Inflammatory macrophage (primary cell): ENCODE measurements at regions not wholly inside any gene's neighbourhood (a gene's known extent, or its start where the extent isn't known, plus 50 kb on each side); places are given as distances from the start of the nearest gene placed in this dataset.
"Not testable (repeated sequence)": the region's sequence is repeated elsewhere in the genome, so short reads cannot be mapped to it uniquely, and the experiment has no call there.

Experiments
- DNase-seq, 2 donors: peaks; one replicate each; pipeline ENCODE4 v3.0.0-alpha.2; 2020 to 2022

- DNase-seq, result no peak
Measured at GRCh38 chr15:30030345-30030744, 52.4 kb upstream of the GOLGA8J start.

- no peak for DNase-seq
Measured at GRCh38 chr15:30023798-30024295, 58.9 kb upstream of the GOLGA8J start.

GRCh38 chr15:30010746-30011145 is 72.0 kb upstream of the GOLGA8J start:
- DNase-seq, result no peak

- DNase-seq, result no peak
Measured at GRCh38 chr15:30008156-30008555, 74.6 kb upstream of the GOLGA8J start.

- no peak for DNase-seq
Measured at GRCh38 chr15:30001602-30002001, 81.2 kb upstream of the GOLGA8J start.

GRCh38 chr15:29998033-29998432 is 84.7 kb upstream of the GOLGA8J start:
- no peak for DNase-seq

- DNase-seq, result no peak
Measured at GRCh38 chr15:29997499-29997898, 85.3 kb upstream of the GOLGA8J start.

GRCh38 chr15:29994284-29994683 is 88.5 kb upstream of the GOLGA8J start:
- DNase-seq, result no peak

- no peak for DNase-seq
Measured at GRCh38 chr15:29990954-29991353, 91.8 kb upstream of the GOLGA8J start.

GRCh38 chr15:29990035-29990434 is 92.7 kb upstream of the GOLGA8J start:
- DNase-seq, result no peak

GRCh38 chr15:29988701-29989100 is 94.1 kb upstream of the GOLGA8J start:
- DNase-seq, result no peak

GRCh38 chr15:29986946-29987345 is 95.8 kb upstream of the GOLGA8J start:
- no peak for DNase-seq

GRCh38 chr15:29978411-29979382 is 104.1 kb upstream of the GOLGA8J start:
- no peak for DNase-seq

- not testable (repeated sequence) for DNase-seq
Measured at GRCh38 chr15:29974056-29974455, 108.7 kb upstream of the GOLGA8J start.

- DNase-seq, result no peak
Measured at GRCh38 chr15:29972051-29972450, 110.7 kb upstream of the GOLGA8J start.

- no peak for DNase-seq
Measured at GRCh38 chr15:29970402-29970695, 112.4 kb upstream of the GOLGA8J start.

- DNase-seq, result no peak
Measured at GRCh38 chr15:29969562-29970401, 113.0 kb upstream of the GOLGA8J start.

- no peak for DNase-seq
Measured at GRCh38 chr15:29968895-29969561, 113.7 kb upstream of the GOLGA8J start.

- DNase-seq, result no peak
Measured at GRCh38 chr15:29968099-29968894, 114.5 kb upstream of the GOLGA8J start.

- DNase-seq, result no peak
Measured at GRCh38 chr15:29962407-29962806, 120.3 kb upstream of the GOLGA8J start.

GRCh38 chr15:29959384-29960137 is 123.2 kb upstream of the GOLGA8J start:
- DNase-seq, result no peak
